Psoas muscle (tissue), 7 donors: ENCODE measurements at regions not wholly inside any gene's neighbourhood (a gene's known extent, or its start where the extent isn't known, plus 50 kb on each side); places are given as distances from the start of the nearest gene placed in this dataset.

Source experiments
- ATAC-seq, 4 donors: fragments of 200-7000 bp; cut with Tn5 transposase; one replicate each; pipeline ENCODE4 v1.9.1; 2020; ENCODE audit warnings: moderate library complexity in 3 of 4, mild to moderate bottlenecking in 2 of 4
- DNase-seq, 2 donors: peaks; one replicate each; pipeline ENCODE4 v3.0.0-alpha.2; 2020
- H3K27ac ChIP-seq: fragments of 200-600 bp; one replicate; pipeline ENCODE4 v1.8.0; 2022
- H3K27me3 ChIP-seq, 3 donors: fragments of 200-600 bp in 1 of 3; one replicate each; pipeline versions ENCODE4 v1.6.1 to v1.8.0; 2013 to 2022; ENCODE audit warnings: low read length in 2 of 3, mild to moderate bottlenecking in 2 of 3, moderate library complexity in 1 of 3; ENCODE audit not compliant: insufficient read depth in 3 of 3
- H3K36me3 ChIP-seq, 2 donors: fragments of 200-600 bp in 1 of 2; one replicate each; pipeline versions ENCODE4 v1.6.1 to v1.8.0; 2013 to 2022; ENCODE audit warnings: low read depth in 1 of 2, mild to moderate bottlenecking in 1 of 2, moderate library complexity in 1 of 2; ENCODE audit not compliant: insufficient read depth in 1 of 2
- H3K4me1 ChIP-seq: fragments of 200-600 bp; one replicate; pipeline ENCODE4 v1.8.0; 2022
- H3K4me3 ChIP-seq: fragments of 200-600 bp; one replicate; pipeline ENCODE4 v1.8.0; 2022; ENCODE audit warnings: mild to moderate bottlenecking
- H3K9me3 ChIP-seq: fragments of 200-600 bp; one replicate; pipeline ENCODE4 v1.8.0; 2022
- CTCF ChIP-seq: fragments of 200-600 bp; IDR thresholded peaks from one replicate; pipeline ENCODE4 v1.8.0; 2022; ENCODE audit warnings: antibody characterized with exemption
- WGBS, 3 donors: extraction: QIAGEN DNeasy Blood & Tissue Kit; methylation state at CpG; one replicate each; pipeline versions ENCODE4 v1.1.6 to v1.1.7; 2013; 5-methylcytosine and 5-hydroxymethylcytosine counted together
- intact Hi-C, 2 donors: fragments of 100-400 bp; cut with DNase I; formaldehyde crosslinking; loops; one replicate each; pipeline versions ENCODE4 v1.11.0 to v1.14.2; 2022
- donor health status: healthy with polysubstance abuse.
- donor health status: DM: no; HTN: no; CAD: no; lungs with moderate emphysema.
- donor health status: Bipolar disorder and iron deficiency.
- donor health status: healthy.
- donor health status: DM: yes; HTN: yes; CAD: no.
- donor health status: DM: no; HTN: no; CAD: no.
- donor health status: DM: yes; HTN: yes; CAD: no.

GRCh38 chrX:95974890-95975289 lies 709.8 kb upstream of the DIAPH2 start:
- 86 to 90% (median 89%) methylated on average over 4 to 5 of the region's 5 CpGs for WGBS, 3 donors
- DNase-seq (no peak), ATAC-seq (no peak)
- Histone ChIP-seq H3K36me3 (no peaks in the 10 kb centered on the region), H3K4me3 (no peak overlapping the region), H3K27ac (no peak overlapping the region), H3K27me3 (no peaks in the 10 kb centered on the region), H3K9me3 (no peaks in the 10 kb centered on the region), H3K4me1 (no peaks in the 10 kb centered on the region)
- no peak for TF ChIP-seq CTCF
- intact Hi-C loops = no loop called here

GRCh38 chrX:95995583-95995982 lies 689.1 kb upstream of the DIAPH2 start:
- Histone ChIP-seq H3K9me3 (no peaks in the 10 kb centered on the region), H3K27me3 (no peaks in the 10 kb centered on the region), H3K27ac (no peak overlapping the region), H3K4me1 (no peaks in the 10 kb centered on the region), H3K36me3 (no peaks in the 10 kb centered on the region), H3K4me3 (no peak overlapping the region)
- intact Hi-C loops = no loop called here
- no peak for TF ChIP-seq CTCF
- no peak for ATAC-seq
- no peak for DNase-seq
- 89 to 95% (median 94%) methylated on average over 3 of the region's 3 CpGs for WGBS, 3 donors

- Histone ChIP-seq H3K36me3 (no peaks in the 10 kb centered on the region), H3K27me3 (no peaks in the 10 kb centered on the region), H3K27ac (no peak overlapping the region), H3K9me3 (no peaks in the 10 kb centered on the region), H3K4me3 (no peak overlapping the region), H3K4me1 (no peaks in the 10 kb centered on the region)
- ATAC-seq (no peak), DNase-seq (no peak)
- intact Hi-C loops = no loop called here
- WGBS, 3 donors = 51 to 82% (median 82%) methylated on average over 1 of the region's 1 CpG
- no peak for TF ChIP-seq CTCF
Observed at GRCh38 chrX:95996294-95996693, 688.3 kb upstream of the DIAPH2 start.

- 22 to 27% (median 22%) methylated on average over 5 of the region's 5 CpGs for WGBS, 3 donors
- peaks cover 0 to 5% (median 0%) of the 10 kb centered on the region in 3 donors for H3K27me3 ChIP-seq
- H3K27ac ChIP-seq = no peak overlapping the region
- TF ChIP-seq CTCF = no peak
- no peaks in the 10 kb centered on the region for H3K36me3 ChIP-seq
- no peaks in the 10 kb centered on the region for H3K4me1 ChIP-seq
- intact Hi-C loops = no loop called here
- DNase-seq = no peak
- ATAC-seq = no peak
- no peaks in the 10 kb centered on the region for H3K9me3 ChIP-seq
- no peak overlapping the region for H3K4me3 ChIP-seq
Observed at GRCh38 chrX:96002431-96002830, 682.2 kb upstream of the DIAPH2 start.

GRCh38 chrX:96004386-96004785 lies 680.3 kb upstream of the DIAPH2 start:
- H3K4me1 ChIP-seq = no peaks in the 10 kb centered on the region
- no peak for TF ChIP-seq CTCF
- DNase-seq = no peak
- H3K27me3 ChIP-seq = peaks cover 0 to 5% (median 0%) of the 10 kb centered on the region in 3 donors
- peaks cover 9% of the 10 kb centered on the region for H3K9me3 ChIP-seq
- no peak for ATAC-seq
- no peak overlapping the region for H3K27ac ChIP-seq
- 55 to 73% (median 62%) methylated on average over 2 of the region's 2 CpGs for WGBS, 3 donors
- no peaks in the 10 kb centered on the region for H3K36me3 ChIP-seq
- intact Hi-C loops = no loop called here
- H3K4me3 ChIP-seq = no peak overlapping the region
